ENCODE measurements at regions not wholly inside any gene's neighbourhood (a gene's known extent, or its start where the extent isn't known, plus 50 kb on each side); places are given as distances from the start of the nearest gene placed in this dataset.
"Not testable (repeated sequence)": the region's sequence is repeated elsewhere in the genome, so short reads cannot be mapped to it uniquely, and the experiment has no call there.

DNA sequence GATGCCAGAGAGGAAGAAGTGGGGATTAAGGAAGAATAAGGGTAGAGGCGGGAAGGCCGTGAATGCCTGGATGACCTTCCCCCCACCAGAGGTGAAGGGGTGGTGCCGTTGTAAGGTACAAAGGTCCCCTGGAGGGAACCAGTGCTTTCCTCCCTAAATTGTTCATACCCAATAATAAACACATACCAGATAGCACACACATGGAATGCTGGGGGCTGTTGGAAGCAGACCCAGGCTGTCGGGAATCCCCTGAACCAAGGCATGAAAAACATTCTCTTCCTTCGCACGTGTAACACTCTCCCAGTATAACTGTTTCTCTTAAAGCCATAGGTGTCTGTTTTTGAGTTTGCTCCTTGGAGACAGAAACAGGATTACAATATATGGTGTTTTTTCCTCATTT, 107.1 kb upstream of the CTAGE1 start:
- ATAC-seq (peak in 1 of 4 donors; percentile 57), FAIRE-seq (no peak), DNase-seq (no peak)
- WGBS, 2 donors, result 39 to 50% methylated on average over 6 of the region's 6 CpGs
- H3K27me3 ChIP-seq, result no peaks in the 10 kb centered on the region
- no peaks in the 10 kb centered on the region for H3K9me3 ChIP-seq
- no peaks in the 10 kb centered on the region for H3K36me3 ChIP-seq
- TF ChIP-seq, protein P1, sequence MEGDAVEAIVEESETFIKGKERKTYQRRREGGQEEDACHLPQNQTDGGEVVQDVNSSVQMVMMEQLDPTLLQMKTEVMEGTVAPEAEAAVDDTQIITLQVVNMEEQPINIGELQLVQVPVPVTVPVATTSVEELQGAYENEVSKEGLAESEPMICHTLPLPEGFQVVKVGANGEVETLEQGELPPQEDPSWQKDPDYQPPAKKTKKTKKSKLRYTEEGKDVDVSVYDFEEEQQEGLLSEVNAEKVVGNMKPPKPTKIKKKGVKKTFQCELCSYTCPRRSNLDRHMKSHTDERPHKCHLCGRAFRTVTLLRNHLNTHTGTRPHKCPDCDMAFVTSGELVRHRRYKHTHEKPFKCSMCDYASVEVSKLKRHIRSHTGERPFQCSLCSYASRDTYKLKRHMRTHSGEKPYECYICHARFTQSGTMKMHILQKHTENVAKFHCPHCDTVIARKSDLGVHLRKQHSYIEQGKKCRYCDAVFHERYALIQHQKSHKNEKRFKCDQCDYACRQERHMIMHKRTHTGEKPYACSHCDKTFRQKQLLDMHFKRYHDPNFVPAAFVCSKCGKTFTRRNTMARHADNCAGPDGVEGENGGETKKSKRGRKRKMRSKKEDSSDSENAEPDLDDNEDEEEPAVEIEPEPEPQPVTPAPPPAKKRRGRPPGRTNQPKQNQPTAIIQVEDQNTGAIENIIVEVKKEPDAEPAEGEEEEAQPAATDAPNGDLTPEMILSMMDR (IDR thresholded peaks at IDR 0.05), result no peak
- H3K4me1 ChIP-seq, result no peaks in the 10 kb centered on the region
- intact Hi-C loops (cut with DNase I), result no loop called here
- H3K4me3 ChIP-seq, result no peak overlapping the region
- no peak overlapping the region for H3K27ac ChIP-seq

DNA sequence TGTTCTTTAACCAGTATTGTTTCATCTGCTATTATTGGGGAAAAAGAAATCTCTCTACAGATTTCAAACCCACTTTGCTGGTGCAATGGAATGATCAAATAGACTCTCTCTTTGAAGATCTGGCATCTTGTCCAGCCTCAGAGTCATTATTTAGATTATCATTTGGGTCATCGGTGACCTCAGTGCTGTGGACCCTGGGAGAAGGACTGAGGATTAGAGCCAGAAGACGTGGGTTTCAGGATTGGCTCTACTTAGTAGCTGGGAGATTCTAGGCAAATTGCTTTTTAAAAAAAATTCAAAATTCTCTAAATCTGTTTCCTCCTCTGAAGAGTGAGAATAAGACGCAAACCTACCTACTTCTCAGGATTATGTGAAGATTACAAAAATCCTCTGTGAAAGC, 107.6 kb upstream of the CTAGE1 start:
- H3K4me1 ChIP-seq, result no peaks in the 10 kb centered on the region
- no peak overlapping the region for H3K27ac ChIP-seq
- TF ChIP-seq, protein P1 (IDR thresholded peaks at IDR 0.05), result no peak
- no peaks in the 10 kb centered on the region for H3K9me3 ChIP-seq
- 86 to 89% methylated on average over 3 of the region's 3 CpGs for WGBS, 2 donors
- no peaks in the 10 kb centered on the region for H3K27me3 ChIP-seq
- no peak for DNase-seq
- ATAC-seq, result no peak
- H3K36me3 ChIP-seq, result no peaks in the 10 kb centered on the region
- FAIRE-seq, result no peak
- intact Hi-C loops (cut with DNase I), result no loop called here
- no peak overlapping the region for H3K4me3 ChIP-seq

DNA sequence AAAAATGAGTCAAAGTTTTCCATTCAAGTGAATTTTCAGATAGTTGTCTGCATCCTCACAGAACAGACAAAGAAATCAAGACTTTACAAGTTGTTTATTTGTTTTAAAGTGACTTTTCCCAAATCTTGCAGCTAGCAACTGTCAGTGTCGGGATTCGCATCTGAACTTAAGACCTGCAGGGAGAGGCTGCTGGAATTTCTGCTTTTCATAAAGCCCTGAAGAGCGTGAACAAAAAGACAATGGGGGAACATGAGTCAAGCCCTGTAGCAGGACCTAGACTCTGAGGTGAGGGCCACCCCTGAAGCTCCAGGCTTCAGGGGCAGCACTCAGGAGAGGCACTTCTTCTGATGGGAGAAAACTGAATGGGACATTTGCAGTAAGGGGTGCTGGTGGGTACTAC, 108.2 kb upstream of the CTAGE1 start:
- 95 to 99% methylated on average over 3 of the region's 3 CpGs for whole genome bisulfite sequencing, 2 donors
- no peaks in the 10 kb centered on the region for H3K27me3 ChIP-seq
- H3K4me1 ChIP-seq, result no peaks in the 10 kb centered on the region
- no peak for FAIRE-seq
- TF ChIP-seq, protein P1 (IDR thresholded peaks at IDR 0.05), result no peak
- intact Hi-C loops (cut with DNase I), result no loop called here
- no peak for DNase-seq
- H3K27ac ChIP-seq, result no peak overlapping the region
- H3K4me3 ChIP-seq, result no peak overlapping the region
- no peak for ATAC-seq
- no peaks in the 10 kb centered on the region for H3K36me3 ChIP-seq
- H3K9me3 ChIP-seq, result no peaks in the 10 kb centered on the region

DNA sequence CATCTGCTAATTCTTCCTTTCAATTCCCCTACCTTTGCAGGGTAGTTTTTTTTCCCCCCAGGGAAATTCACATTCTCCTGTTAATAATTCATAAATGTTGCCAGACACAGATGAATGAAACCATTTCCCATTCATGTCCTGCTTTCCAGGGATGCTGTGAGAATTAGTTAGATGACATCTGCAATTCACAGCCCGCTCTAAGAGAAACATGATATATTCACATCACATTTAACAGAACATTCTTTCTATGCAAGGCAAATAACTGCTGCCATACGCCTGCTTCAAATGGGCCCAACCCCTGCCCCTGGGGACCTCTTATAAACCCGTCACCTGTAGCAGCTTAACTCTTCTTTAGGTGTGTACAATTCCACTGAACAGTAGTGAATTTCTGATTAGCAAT, 110.6 kb upstream of the CTAGE1 start:
- FAIRE-seq (no peak), DNase-seq (no peak), ATAC-seq (no peak)
- WGBS, 2 donors, result 84 to 90% methylated on average over 3 of the region's 3 CpGs
- intact Hi-C loops (cut with DNase I), result no loop called here
- no peaks in the 10 kb centered on the region for H3K9me3 ChIP-seq
- no peak overlapping the region for H3K27ac ChIP-seq
- no peaks in the 10 kb centered on the region for H3K27me3 ChIP-seq
- H3K4me3 ChIP-seq, result no peak overlapping the region
- TF ChIP-seq, protein P1 (IDR thresholded peaks at IDR 0.05), result no peak
- no peaks in the 10 kb centered on the region for H3K4me1 ChIP-seq
- no peaks in the 10 kb centered on the region for H3K36me3 ChIP-seq

DNA sequence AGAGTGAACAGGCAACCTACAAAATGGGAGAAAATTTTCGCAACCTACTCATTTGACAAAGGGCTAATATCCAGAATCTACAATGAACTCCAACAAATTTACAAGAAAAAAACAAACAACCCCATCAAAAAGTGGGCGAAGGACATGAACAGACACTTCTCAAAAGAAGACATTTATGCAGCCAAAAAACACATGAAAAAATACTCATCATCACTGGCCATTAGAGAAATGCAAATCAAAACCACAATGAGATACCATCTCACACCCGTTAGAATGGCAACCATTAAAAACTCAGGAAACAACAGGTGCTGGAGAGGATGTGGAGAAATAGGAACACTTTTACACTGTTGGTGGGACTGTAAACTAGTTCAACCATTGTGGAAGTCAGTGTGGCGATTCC, 117.0 kb upstream of the CTAGE1 start:
- intact Hi-C loops (cut with DNase I), result not testable (repeated sequence)
- WGBS, 2 donors, result 89 to 90% methylated on average over 1 to 2 of the region's 4 CpGs

DNA sequence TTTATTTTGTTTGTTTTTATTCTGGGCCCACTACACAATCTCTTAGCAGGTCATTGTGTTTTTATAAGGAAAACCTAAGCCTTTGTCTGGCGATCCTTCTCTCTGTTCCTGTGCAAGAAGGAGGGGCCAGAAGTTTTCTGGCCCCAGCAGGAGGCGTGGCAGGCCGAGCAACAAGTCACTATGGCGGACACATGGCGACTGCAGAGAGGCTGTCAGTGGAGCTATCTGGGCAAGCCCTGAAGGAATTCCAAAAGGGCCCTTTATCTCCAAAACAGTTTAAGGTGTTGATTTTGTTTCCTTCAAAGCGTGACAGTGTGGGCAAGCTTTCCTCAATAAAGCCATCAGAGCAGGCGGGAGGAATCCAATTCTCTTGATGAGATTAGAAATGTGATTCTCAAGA, 118.8 kb upstream of the CTAGE1 start:
- TF ChIP-seq, protein P1 (IDR thresholded peaks at IDR 0.05), result no peak
- H3K4me1 ChIP-seq, result no peaks in the 10 kb centered on the region
- H3K36me3 ChIP-seq, result no peaks in the 10 kb centered on the region
- DNase-seq, result no peak
- 92 to 97% methylated on average over 7 of the region's 7 CpGs for WGBS, 2 donors
- H3K4me3 ChIP-seq, result no peak overlapping the region
- no peaks in the 10 kb centered on the region for H3K9me3 ChIP-seq
- FAIRE-seq, result no peak
- no peaks in the 10 kb centered on the region for H3K27me3 ChIP-seq
- no peak for ATAC-seq
- H3K27ac ChIP-seq, result no peak overlapping the region
- intact Hi-C loops (cut with DNase I), result no loop called here

More for the DNA sequence above, 117.0 kb upstream of the CTAGE1 start:
- H3K36me3 ChIP-seq, ATAC-seq, H3K27ac ChIP-seq, DNase-seq, H3K4me1 ChIP-seq, H3K27me3 ChIP-seq, H3K9me3 ChIP-seq, H3K4me3 ChIP-seq, FAIRE-seq: not testable (repeated sequence)
